HL-60 (cell line): ENCODE measurements at regions not wholly inside any gene's neighbourhood (a gene's known extent, or its start where the extent isn't known, plus 50 kb on each side); places are given as distances from the start of the nearest gene placed in this dataset.

ENCODE experiments used
- DNase-seq, 2 experiments: peaks; one replicate each; pipeline ENCODE4 v3.0.0-alpha.2; 2010 to 2020; ENCODE audit warnings: low read depth in 1 of 2, low spot score in 1 of 2
- H3K27ac ChIP-seq: fragments of 250-450 bp; sonication (Bioruptor Pico); replicated peaks from 2 replicates; pipeline ENCODE4 v1.5.1; 2020; ENCODE audit warnings: mild to moderate bottlenecking, moderate library complexity
- H3K27me3 ChIP-seq: fragments of 250-450 bp; sonication (Bioruptor Pico); 2 replicates; pipeline ENCODE4 v1.5.1; 2021; ENCODE audit warnings: mild to moderate bottlenecking, moderate library complexity; ENCODE audit not compliant: insufficient read depth, poor library complexity, severe bottlenecking
- H3K4me3 ChIP-seq: replicated peaks from 2 replicates; pipeline ENCODE4 v1.5.1; 2011; ENCODE audit warnings: mild to moderate bottlenecking, control low read depth, low read length; ENCODE audit not compliant: insufficient read depth
- CTCF ChIP-seq: IDR thresholded peaks from one replicate; pipeline ENCODE4 v1.5.1; 2011; ENCODE audit warnings: low read length, control low read depth, inconsistent platforms; ENCODE audit not compliant: insufficient read depth
- GABPA ChIP-seq: IDR thresholded peaks from 2 replicates; pipeline ENCODE4 v1.6.1; 2012; ENCODE audit warnings: low read depth
- POLR2AphosphoS5 ChIP-seq: IDR thresholded peaks from 2 replicates; pipeline ENCODE4 v1.6.1; 2012; ENCODE audit warnings: low read depth
- REST ChIP-seq: IDR thresholded peaks from 2 replicates; pipeline ENCODE4 v1.6.1; 2012; ENCODE audit warnings: low read depth; ENCODE audit not compliant: insufficient replicate concordance
- SPI1 ChIP-seq: IDR thresholded peaks from 2 replicates; pipeline ENCODE4 v1.6.1; 2012; ENCODE audit warnings: low read depth, mild to moderate bottlenecking, borderline replicate concordance

- H3K4me3 ChIP-seq, result no peak overlapping the region
- no peak for TF ChIP-seq SPI1
- TF ChIP-seq GABPA, result no peak
- no peak for TF ChIP-seq POLR2AphosphoS5
- TF ChIP-seq CTCF, result no peak
- no peak for TF ChIP-seq REST
- DNase-seq, result no peak
- H3K27me3 ChIP-seq, result no peaks in the 10 kb centered on the region
- no peak overlapping the region for H3K27ac ChIP-seq
Measured at GRCh38 chr2:238979636-238980035, 131.8 kb downstream of the TWIST2 start.

- DNase-seq, result no peak
- H3K27me3 ChIP-seq, result no peaks in the 10 kb centered on the region
- TF ChIP-seq GABPA, result no peak
- TF ChIP-seq REST, result no peak
- TF ChIP-seq SPI1, result no peak
- TF ChIP-seq CTCF, result no peak
- no peak for TF ChIP-seq POLR2AphosphoS5
Measured at GRCh38 chr2:238985041-238985729, 137.3 kb downstream of the TWIST2 start.

GRCh38 chr2:238985931-238986446, 138.1 kb downstream of the TWIST2 start:
- no peak overlapping the region for H3K27ac ChIP-seq
- DNase-seq, result no peak
- no peaks in the 10 kb centered on the region for H3K27me3 ChIP-seq
- H3K4me3 ChIP-seq, result no peak overlapping the region
- TF ChIP-seq REST, result no peak
- TF ChIP-seq GABPA, result no peak
- TF ChIP-seq CTCF, result no peak
- no peak for TF ChIP-seq SPI1
- TF ChIP-seq POLR2AphosphoS5, result no peak

More at GRCh38 chr2:238985041-238985729, 137.3 kb downstream of the TWIST2 start:
- Histone ChIP-seq H3K27ac (no peak overlapping the region), H3K4me3 (no peak overlapping the region)
